GM23248 (cell line): ENCODE measurements at regions not wholly inside any gene's neighbourhood (a gene's known extent, or its start where the extent isn't known, plus 50 kb on each side); places are given as distances from the start of the nearest gene placed in this dataset.
A peak's percentile ranks its signal among the peaks of the same experiment; 100 is the strongest.

Experiments used
- DNase-seq: peaks from one replicate; pipeline ENCODE4 v3.0.0-alpha.2; 2015
- H2AFZ ChIP-seq: fragments of 200-600 bp; sonication (generic); 2 replicates; pipeline ENCODE4 v1.6.1; 2016; ENCODE audit warnings: antibody characterized with exemption
- H3F3A ChIP-seq: fragments of 200-600 bp; sonication (generic); 2 replicates; pipeline ENCODE4 v1.6.1; 2016; ENCODE audit warnings: mild to moderate bottlenecking, antibody characterized with exemption, mixed run types; ENCODE audit not compliant: insufficient read depth
- H3K27ac ChIP-seq: fragments of 200-600 bp; sonication (generic); 2 replicates; pipeline ENCODE4 v1.5.1; 2016; ENCODE audit warnings: mild to moderate bottlenecking
- H3K27me3 ChIP-seq: fragments of 200-600 bp; sonication (generic); replicated peaks from 2 replicates; pipeline ENCODE4 v1.6.1; 2016; ENCODE audit warnings: mild to moderate bottlenecking; ENCODE audit not compliant: insufficient read depth
- H3K36me3 ChIP-seq: fragments of 200-600 bp; sonication (generic); 2 replicates; pipeline ENCODE4 v1.6.1; 2016; ENCODE audit warnings: low read depth, mild to moderate bottlenecking
- H3K4me1 ChIP-seq: fragments of 200-600 bp; sonication (generic); 2 replicates; pipeline ENCODE4 v1.6.1; 2016; ENCODE audit warnings: mild to moderate bottlenecking; ENCODE audit not compliant: insufficient read depth
- H3K4me2 ChIP-seq: fragments of 200-600 bp; sonication (generic); one replicate; pipeline ENCODE4 v1.6.1; 2016; ENCODE audit warnings: mild to moderate bottlenecking; ENCODE audit not compliant: unreplicated experiment
- H3K4me3 ChIP-seq: fragments of 200-600 bp; sonication (generic); 2 replicates; pipeline ENCODE4 v1.5.1; 2016; ENCODE audit warnings: mild to moderate bottlenecking
- H3K79me2 ChIP-seq: fragments of 200-600 bp; sonication (generic); 2 replicates; pipeline ENCODE4 v1.6.1; 2016; ENCODE audit warnings: mild to moderate bottlenecking; ENCODE audit not compliant: insufficient read depth
- H3K9ac ChIP-seq: fragments of 200-600 bp; sonication (generic); 2 replicates; pipeline ENCODE4 v1.6.1; 2016; ENCODE audit warnings: mild to moderate bottlenecking
- H3K9me2 ChIP-seq: fragments of 200-600 bp; sonication (generic); 2 replicates; pipeline ENCODE4 v1.6.1; 2016; ENCODE audit warnings: mixed run types, mild to moderate bottlenecking, moderate library complexity; ENCODE audit not compliant: insufficient read depth
- H3K9me3 ChIP-seq: fragments of 200-600 bp; sonication (generic); one replicate; pipeline ENCODE4 v1.6.1; 2017; ENCODE audit warnings: low read depth
- H4K20me1 ChIP-seq: fragments of 200-600 bp; sonication (generic); 2 replicates; pipeline ENCODE4 v1.6.0; 2016; ENCODE audit not compliant: insufficient read depth
- EZH2 ChIP-seq: fragments of 200-600 bp; sonication (generic); IDR thresholded peaks from 2 replicates; pipeline ENCODE4 v1.6.1; 2018; ENCODE audit warnings: antibody characterized with exemption, mild to moderate bottlenecking; ENCODE audit not compliant: insufficient read depth, poor library complexity, severe bottlenecking
- EZH2phosphoT487 ChIP-seq: fragments of 200-600 bp; sonication (generic); IDR thresholded peaks from 2 replicates; pipeline ENCODE4 v1.6.1; 2018; ENCODE audit warnings: antibody characterized with exemption, moderate library complexity, mild to moderate bottlenecking, low read depth; ENCODE audit not compliant: insufficient read depth
- WGBS, 2 experiments: methylation state at CpG; one replicate each; pipeline ENCODE4 v1.1.6; 2015 to 2017; ENCODE audit warnings: low lambda C conversion rate in 2 of 2, low coverage in 1 of 2; ENCODE audit errors: missing lambda C conversion rate in 2 of 2; 5-methylcytosine and 5-hydroxymethylcytosine counted together
- in situ Hi-C: fragments of 300-500 bp; cut with MboI; formaldehyde crosslinking; loops from 2 replicates; pipeline ENCODE4 v1.15.0; 2020

- DNase-seq = no peak
- Histone ChIP-seq H3F3A (0 out of 2 replicates have a peak, but pooled peaks cover 7% of the 10 kb centered on the region), H3K27me3 (no peaks in the 10 kb centered on the region), H3K36me3 (no peaks in the 10 kb centered on the region), H3K4me3 (no peak overlapping the region), H3K4me1 (no peaks in the 10 kb centered on the region), H3K27ac (no peak overlapping the region), H3K9me2 (no peaks in the 10 kb centered on the region), H3K9ac (no peak overlapping the region), H2AFZ (no peak overlapping the region), H3K79me2 (no peaks in the 10 kb centered on the region), H4K20me1 (no peaks in the 10 kb centered on the region), H3K9me3 (no peaks in the 10 kb centered on the region), H3K4me2 (no peak overlapping the region)
- in situ Hi-C loops = no loop called here
- TF ChIP-seq EZH2 = no peak
- no peak for TF ChIP-seq EZH2phosphoT487
- WGBS, 2 experiments = 46 to 51% methylated on average over 2 of the region's 2 CpGs
These were observed 71.6 kb upstream of the CLMN start for GRCh38 chr14:95391331-95391730.

- DNase-seq = peak; percentile 83
- Histone ChIP-seq H3K27ac (peak overlapping the region; percentile 40; the same call in 1 of the 2 replicates), H3F3A (0 out of 2 replicates have a peak, but pooled peaks cover 7% of the 10 kb centered on the region), H4K20me1 (no peaks in the 10 kb centered on the region), H2AFZ (no peak overlapping the region), H3K9me2 (no peaks in the 10 kb centered on the region), H3K9me3 (no peaks in the 10 kb centered on the region), H3K4me3 (no peak overlapping the region), H3K9ac (peak overlapping the region; percentile 48; the same call in 1 of the 2 replicates), H3K36me3 (no peaks in the 10 kb centered on the region), H3K4me2 (no peak overlapping the region), H3K79me2 (no peaks in the 10 kb centered on the region), H3K4me1 (no peaks in the 10 kb centered on the region), H3K27me3 (no peaks in the 10 kb centered on the region)
- no peak for TF ChIP-seq EZH2phosphoT487
- no peak for TF ChIP-seq EZH2
- in situ Hi-C loops = no loop called here
- WGBS, 2 experiments = 17 to 20% methylated on average over 9 of the region's 9 CpGs
These were observed 69.8 kb upstream of the CLMN start for GRCh38 chr14:95389471-95390011.

DNA sequence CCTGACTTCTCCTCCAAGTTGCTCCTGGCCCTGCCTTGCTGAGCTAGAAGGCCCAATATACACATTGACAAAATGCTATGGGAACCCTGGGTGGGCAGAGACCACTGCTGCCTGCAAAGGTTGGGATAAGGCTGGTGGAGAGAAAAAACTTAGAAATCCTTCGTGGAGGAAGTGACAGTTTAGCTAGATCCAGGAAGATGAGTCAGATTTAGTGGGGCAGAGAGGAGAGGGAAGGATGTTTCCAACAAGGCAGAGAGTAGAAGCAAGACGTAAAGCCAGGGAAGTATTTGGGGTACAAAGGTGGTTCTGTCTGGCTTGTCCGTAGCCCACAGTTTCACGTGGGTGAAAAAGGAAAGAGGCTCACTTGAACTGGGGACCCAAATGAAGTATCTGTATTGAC is 69.0 kb upstream of the CLMN start:
- Histone ChIP-seq H3F3A (0 out of 2 replicates have a peak, but pooled peaks cover 7% of the 10 kb centered on the region), H3K27ac (no peak overlapping the region), H3K4me1 (no peaks in the 10 kb centered on the region), H3K9me3 (no peaks in the 10 kb centered on the region), H2AFZ (0 out of 2 replicates have a peak overlapping the region, but pooled peaks have one; percentile 20), H3K79me2 (no peaks in the 10 kb centered on the region), H3K9ac (no peak overlapping the region), H4K20me1 (no peaks in the 10 kb centered on the region), H3K36me3 (no peaks in the 10 kb centered on the region), H3K9me2 (no peaks in the 10 kb centered on the region), H3K27me3 (no peaks in the 10 kb centered on the region), H3K4me2 (no peak overlapping the region), H3K4me3 (no peak overlapping the region)
- peak; percentile 62 for DNase-seq
- WGBS, 2 experiments = 29 to 38% methylated on average over 4 of the region's 4 CpGs
- no peak for TF ChIP-seq EZH2
- no peak for TF ChIP-seq EZH2phosphoT487
- in situ Hi-C loops = no loop called here

DNA sequence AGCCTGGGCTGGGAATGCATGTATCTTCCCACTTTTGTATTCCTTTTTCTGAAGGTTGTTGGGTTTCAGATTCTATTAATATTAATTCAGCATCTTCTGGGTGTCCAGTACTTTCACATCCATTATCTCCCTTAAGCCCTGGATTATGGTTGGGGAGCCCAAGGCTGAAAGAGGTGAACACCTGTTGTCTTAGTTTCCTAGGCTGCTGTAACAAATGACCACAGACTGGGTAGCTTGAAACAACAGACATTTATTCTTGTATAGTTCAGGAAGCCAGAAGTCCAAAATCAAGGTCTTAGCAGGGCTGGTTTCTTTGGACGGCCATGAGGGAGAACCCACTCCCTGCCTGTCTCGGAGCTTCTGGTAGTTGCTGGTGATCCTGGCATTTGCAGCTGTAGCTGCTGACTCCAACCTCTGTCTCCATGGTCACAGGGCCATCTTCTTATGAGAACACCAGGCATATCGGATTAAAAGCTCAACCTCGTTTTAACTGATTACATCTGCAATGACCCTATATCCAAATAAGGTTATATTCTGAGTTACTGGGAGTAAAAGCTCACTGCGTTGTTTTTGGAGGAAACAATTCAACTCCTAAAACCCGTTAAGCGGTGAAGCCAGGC is 68.2 kb upstream of the CLMN start:
- Histone ChIP-seq H4K20me1 (no peaks in the 10 kb centered on the region), H3K9me3 (no peaks in the 10 kb centered on the region), H3K4me3 (no peak overlapping the region), H3K4me1 (no peaks in the 10 kb centered on the region), H3K4me2 (no peak overlapping the region), H3K27ac (no peak overlapping the region), H3K27me3 (no peaks in the 10 kb centered on the region), H3K79me2 (no peaks in the 10 kb centered on the region), H3K36me3 (no peaks in the 10 kb centered on the region), H3F3A (0 out of 2 replicates have a peak, but pooled peaks cover 7% of the 10 kb centered on the region), H2AFZ (no peak overlapping the region), H3K9me2 (no peaks in the 10 kb centered on the region), H3K9ac (no peak overlapping the region)
- TF ChIP-seq EZH2phosphoT487 (no peak), EZH2 (no peak)
- WGBS, 2 experiments = 84 to 88% methylated on average over 7 of the region's 7 CpGs
- no peak for DNase-seq
- in situ Hi-C loops = no loop called here
